Muscle of leg (tissue), 3 donors: ENCODE measurements at regions not wholly inside any gene's neighbourhood (a gene's known extent, or its start where the extent isn't known, plus 50 kb on each side); places are given as distances from the start of the nearest gene placed in this dataset.

Experiments
- DNase-seq: peaks from one replicate; pipeline ENCODE4 v3.0.0; 2013
- H3K27ac ChIP-seq: one replicate; pipeline ENCODE4 v1.5.1; 2013; ENCODE audit warnings: mild to moderate bottlenecking, low read length, control low read depth
- H3K27me3 ChIP-seq: one replicate; pipeline ENCODE4 v1.6.1; 2013; ENCODE audit warnings: low read length; ENCODE audit not compliant: control insufficient read depth, insufficient read depth
- H3K36me3 ChIP-seq: one replicate; pipeline ENCODE4 v1.6.1; 2013; ENCODE audit warnings: low read length; ENCODE audit not compliant: control insufficient read depth, insufficient read depth
- H3K4me1 ChIP-seq: one replicate; pipeline ENCODE4 v1.6.1; 2013; ENCODE audit warnings: low read length; ENCODE audit not compliant: control insufficient read depth, insufficient read depth
- H3K4me3 ChIP-seq: one replicate; pipeline ENCODE4 v1.5.1; 2013; ENCODE audit warnings: low read length, control low read depth
- H3K9me3 ChIP-seq: replicated peaks from 2 replicates; pipeline ENCODE4 v1.6.1; 2013; ENCODE audit warnings: low read depth, low read length; ENCODE audit not compliant: control insufficient read depth
- WGBS: methylation state at CpG from one replicate; pipeline ENCODE4 v1.1.5; 2013; ENCODE audit warnings: missing lambda C conversion rate; ENCODE audit not compliant: insufficient coverage; 5-methylcytosine and 5-hydroxymethylcytosine counted together

- Histone ChIP-seq H3K27me3 (no peaks in the 10 kb centered on the region), H3K4me1 (no peaks in the 10 kb centered on the region), H3K36me3 (no peaks in the 10 kb centered on the region), H3K9me3 (no peaks in the 10 kb centered on the region), H3K27ac (no peak overlapping the region), H3K4me3 (no peak overlapping the region)
- WGBS: 100% methylated on average over 1 of the region's 3 CpGs
- DNase-seq: no peak
Observed at GRCh38 chr13:72657379-72657778, 70.0 kb downstream of the MZT1 start.

GRCh38 chr13:72656357-72656756 lies 71.1 kb downstream of the MZT1 start:
- Histone ChIP-seq H3K36me3 (no peaks in the 10 kb centered on the region), H3K4me3 (no peak overlapping the region), H3K9me3 (no peaks in the 10 kb centered on the region), H3K27ac (no peak overlapping the region), H3K27me3 (no peaks in the 10 kb centered on the region), H3K4me1 (no peaks in the 10 kb centered on the region)
- WGBS: 75% methylated on average over 1 of the region's 2 CpGs
- no peak for DNase-seq

- Histone ChIP-seq H3K27ac (no peak overlapping the region), H3K27me3 (no peaks in the 10 kb centered on the region), H3K36me3 (no peaks in the 10 kb centered on the region), H3K4me1 (no peaks in the 10 kb centered on the region), H3K4me3 (no peak overlapping the region), H3K9me3 (no peaks in the 10 kb centered on the region)
- peak; percentile 12 for DNase-seq
- WGBS: no CpG with 5 or more reads among the region's 2 CpGs
Observed at GRCh38 chr13:72653506-72653905, 73.9 kb downstream of the MZT1 start.

GRCh38 chr13:72652681-72653080 lies 74.7 kb downstream of the MZT1 start:
- no peaks in the 10 kb centered on the region for H3K27me3 ChIP-seq
- no peaks in the 10 kb centered on the region for H3K36me3 ChIP-seq
- no peak overlapping the region for H3K27ac ChIP-seq
- no peak overlapping the region for H3K4me3 ChIP-seq
- H3K4me1 ChIP-seq: no peaks in the 10 kb centered on the region
- WGBS: no CpG with 5 or more reads among the region's 2 CpGs
- DNase-seq: peak; percentile 7
- no peaks in the 10 kb centered on the region for H3K9me3 ChIP-seq

GRCh38 chr13:72651144-72651543 lies 76.3 kb downstream of the MZT1 start:
- no peak for DNase-seq
- WGBS: 35% methylated on average over 2 of the region's 5 CpGs

GRCh38 chr13:72650051-72650700 lies 77.3 kb downstream of the MZT1 start:
- H3K9me3 ChIP-seq: no peaks in the 10 kb centered on the region
- H3K27me3 ChIP-seq: no peaks in the 10 kb centered on the region
- WGBS: no CpG with 5 or more reads among the region's 5 CpGs
- no peaks in the 10 kb centered on the region for H3K4me1 ChIP-seq
- DNase-seq: no peak
- no peak overlapping the region for H3K4me3 ChIP-seq
- no peak overlapping the region for H3K27ac ChIP-seq
- H3K36me3 ChIP-seq: no peaks in the 10 kb centered on the region

More at GRCh38 chr13:72651144-72651543, 76.3 kb downstream of the MZT1 start:
- no peak overlapping the region for H3K4me3 ChIP-seq
- H3K27me3 ChIP-seq: no peaks in the 10 kb centered on the region
- no peaks in the 10 kb centered on the region for H3K9me3 ChIP-seq
- H3K4me1 ChIP-seq: no peaks in the 10 kb centered on the region
- H3K27ac ChIP-seq: no peak overlapping the region
- H3K36me3 ChIP-seq: no peaks in the 10 kb centered on the region

- WGBS: 35% methylated on average over 6 of the region's 8 CpGs
- Histone ChIP-seq H3K9me3 (no peaks in the 10 kb centered on the region), H3K4me1 (no peaks in the 10 kb centered on the region), H3K4me3 (no peak overlapping the region), H3K36me3 (no peaks in the 10 kb centered on the region), H3K27ac (no peak overlapping the region), H3K27me3 (no peaks in the 10 kb centered on the region)
- DNase-seq: peak; percentile 2
Observed at GRCh38 chr13:72648513-72649065, 78.8 kb downstream of the MZT1 start.

GRCh38 chr13:72647422-72647821 lies 80.0 kb downstream of the MZT1 start:
- Histone ChIP-seq H3K9me3 (no peaks in the 10 kb centered on the region), H3K4me1 (no peaks in the 10 kb centered on the region), H3K36me3 (no peaks in the 10 kb centered on the region), H3K27me3 (no peaks in the 10 kb centered on the region), H3K27ac (no peak overlapping the region), H3K4me3 (no peak overlapping the region)
- DNase-seq: peak; percentile 8
- no CpG with 5 or more reads among the region's 2 CpGs for WGBS

- 91% methylated on average over 2 of the region's 4 CpGs for WGBS
- Histone ChIP-seq H3K4me3 (no peak overlapping the region), H3K4me1 (no peaks in the 10 kb centered on the region), H3K27me3 (no peaks in the 10 kb centered on the region), H3K27ac (no peak overlapping the region), H3K36me3 (no peaks in the 10 kb centered on the region), H3K9me3 (no peaks in the 10 kb centered on the region)
- DNase-seq: no peak
Observed at GRCh38 chr13:72645521-72645920, 81.9 kb downstream of the MZT1 start.

- peak; percentile 8 for DNase-seq
- Histone ChIP-seq H3K36me3 (no peaks in the 10 kb centered on the region), H3K27me3 (no peaks in the 10 kb centered on the region), H3K27ac (no peak overlapping the region), H3K9me3 (no peaks in the 10 kb centered on the region), H3K4me1 (no peaks in the 10 kb centered on the region), H3K4me3 (no peak overlapping the region)
- no CpG with 5 or more reads among the region's 3 CpGs for WGBS
Observed at GRCh38 chr13:72643311-72643989, 84.0 kb downstream of the MZT1 start.
